NCI-H146 treated with DMSO at 0.1 percent for 48 hours (cell line): ENCODE measurements at regions not wholly inside any gene's neighbourhood (a gene's known extent, or its start where the extent isn't known, plus 50 kb on each side); places are given as distances from the start of the nearest gene placed in this dataset.

Experiments
- DNase-seq: peaks from one replicate; lab custom pipeline; 2025; ENCODE audit not compliant: unreplicated experiment; lab: John Stamatoyannopoulos, UW

DNA sequence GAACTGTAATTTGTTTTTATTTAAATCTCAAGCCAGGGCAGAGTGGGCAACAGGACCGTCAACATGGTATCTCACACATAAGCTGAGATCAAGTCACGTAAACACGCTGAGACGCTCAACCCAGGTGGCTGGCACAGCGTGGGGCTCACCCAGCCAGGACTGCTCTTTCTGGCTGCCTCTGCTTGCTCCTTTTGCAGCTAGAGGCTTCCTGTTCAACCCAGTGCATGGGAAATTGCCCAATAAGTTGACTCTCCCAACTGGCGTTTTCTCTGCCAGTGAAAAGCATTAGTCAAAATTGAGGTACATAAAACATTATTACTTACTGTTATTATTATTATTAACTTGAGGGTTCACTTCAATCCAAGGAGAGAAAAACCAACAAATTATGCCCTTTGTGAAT, 398.1 kb downstream of the NR2F2 start:
- DNase-seq = no peak

GRCh38 chr15:96732704-96733103, 402.2 kb downstream of the NR2F2 start:
- no peak for DNase-seq

- DNase-seq = no peak
Observed at GRCh38 chr15:96733721-96734120, 403.2 kb downstream of the NR2F2 start.

GRCh38 chr15:96735632-96736240, 405.2 kb downstream of the NR2F2 start:
- no peak for DNase-seq

DNA sequence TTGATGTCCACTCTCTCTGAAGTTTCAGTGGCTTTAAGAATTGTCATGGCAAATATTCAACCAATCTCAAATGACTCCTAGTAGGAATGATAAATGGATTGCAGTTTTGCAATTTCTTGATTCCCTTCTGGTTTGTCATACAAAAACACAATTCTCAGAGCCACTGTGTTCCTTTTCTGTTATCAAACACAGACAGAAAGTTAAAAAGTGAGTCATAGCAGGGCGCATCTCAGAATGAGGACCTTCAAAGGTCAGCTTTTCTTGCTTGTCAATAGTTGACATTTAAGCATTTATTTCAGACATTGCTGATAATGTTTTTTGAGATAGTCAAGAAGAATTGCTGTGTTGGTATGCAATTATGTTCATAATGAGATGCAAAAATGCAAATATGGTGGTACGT, 405.9 kb downstream of the NR2F2 start:
- no peak for DNase-seq

- DNase-seq = no peak
Observed at GRCh38 chr15:96737408-96737807, 406.9 kb downstream of the NR2F2 start.

DNA sequence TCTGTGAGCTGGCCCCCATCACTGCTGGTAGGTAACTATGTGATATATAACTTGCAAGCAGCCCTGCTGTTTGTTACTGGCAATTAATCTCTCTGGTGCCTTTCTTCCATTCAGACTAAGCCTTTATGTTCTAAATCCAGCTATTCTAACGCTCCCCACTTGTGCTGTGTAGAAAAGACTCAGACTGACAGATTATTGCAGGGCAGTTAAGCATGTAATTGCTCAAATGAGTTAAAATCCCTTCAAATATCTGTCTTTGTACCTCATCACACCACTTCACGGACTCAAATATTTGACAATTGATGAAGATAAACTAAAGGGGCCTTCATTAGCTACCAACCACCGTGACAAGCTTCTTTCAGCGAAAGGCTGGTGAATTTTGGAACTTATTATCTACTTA, 416.2 kb downstream of the NR2F2 start:
- no peak for DNase-seq

GRCh38 chr15:96747291-96747690, 416.8 kb downstream of the NR2F2 start:
- DNase-seq = no peak

- DNase-seq = no peak
Observed at GRCh38 chr15:96750361-96750760, 419.9 kb downstream of the NR2F2 start.

DNA sequence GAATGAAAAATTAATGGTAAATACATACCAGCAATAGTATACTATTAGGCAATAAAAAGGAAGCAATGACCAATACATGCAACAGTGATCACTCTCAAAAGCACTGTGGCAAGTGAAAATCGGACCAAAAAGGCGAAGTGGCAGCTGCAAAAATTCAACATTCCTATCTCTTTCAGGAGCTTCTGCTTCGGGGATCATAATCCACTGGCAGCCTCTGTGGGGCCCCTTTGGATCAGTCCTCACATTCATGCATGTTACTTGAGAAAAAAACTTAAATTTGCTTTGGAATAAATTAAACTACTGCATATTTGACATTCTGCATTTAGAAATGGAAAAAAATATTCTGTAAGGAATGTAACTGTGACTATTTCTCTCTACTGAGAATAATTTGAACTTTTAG, 425.6 kb downstream of the NR2F2 start:
- DNase-seq = no peak

DNA sequence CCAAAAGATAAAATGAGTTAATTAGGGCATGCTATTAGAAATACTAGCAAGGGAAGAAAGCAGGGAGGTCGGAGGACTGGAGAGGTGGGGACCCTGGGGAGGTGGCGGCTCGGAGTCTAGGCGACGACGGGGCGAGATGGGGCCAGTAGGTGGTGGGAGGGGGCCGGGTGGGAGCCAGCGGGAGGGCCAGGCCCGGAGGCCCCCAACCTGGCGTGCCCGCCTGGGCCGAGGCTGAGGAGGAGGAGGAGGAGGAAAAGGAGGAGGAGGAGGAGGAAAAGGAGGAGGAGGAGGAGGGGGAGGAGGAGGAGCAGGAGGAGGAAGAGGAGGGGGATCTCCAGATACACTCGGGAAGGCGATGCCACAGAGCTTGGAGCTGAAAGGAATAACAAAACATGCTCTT, 426.2 kb downstream of the NR2F2 start:
- DNase-seq = no peak

- no peak for DNase-seq
Observed at GRCh38 chr15:96762566-96762965, 432.1 kb downstream of the NR2F2 start.

DNA sequence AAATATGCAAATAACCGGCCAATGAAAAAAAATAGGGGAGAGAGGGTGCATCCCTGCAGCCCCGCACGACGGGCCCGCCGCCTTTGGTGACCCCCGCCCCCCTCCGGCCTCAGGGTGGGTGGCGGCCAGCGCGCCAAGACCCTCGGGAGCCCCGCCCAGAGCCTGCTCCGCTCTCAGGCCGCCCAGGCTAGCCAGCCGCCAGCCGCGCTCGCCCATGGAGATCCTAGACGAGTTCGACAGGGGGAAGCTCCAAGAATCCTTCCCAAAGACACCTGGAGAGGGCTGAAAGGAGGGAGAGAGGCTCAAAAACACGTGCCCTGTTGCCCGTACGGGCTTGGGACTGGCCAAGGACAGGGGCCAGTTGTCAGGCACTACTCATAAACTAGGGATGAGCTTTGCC, 434.0 kb downstream of the NR2F2 start:
- no peak for DNase-seq

- DNase-seq = no peak
Observed at GRCh38 chr15:96764946-96765345, 434.4 kb downstream of the NR2F2 start.

GRCh38 chr15:96766366-96766765, 435.9 kb downstream of the NR2F2 start:
- DNase-seq = no peak

- no peak for DNase-seq
Observed at GRCh38 chr15:96767703-96768434, 437.4 kb downstream of the NR2F2 start.

- no peak for DNase-seq
Observed at GRCh38 chr15:96768435-96768789, 437.9 kb downstream of the NR2F2 start.

- no peak for DNase-seq
Observed at GRCh38 chr15:96771035-96771434, 440.5 kb downstream of the NR2F2 start.

DNA sequence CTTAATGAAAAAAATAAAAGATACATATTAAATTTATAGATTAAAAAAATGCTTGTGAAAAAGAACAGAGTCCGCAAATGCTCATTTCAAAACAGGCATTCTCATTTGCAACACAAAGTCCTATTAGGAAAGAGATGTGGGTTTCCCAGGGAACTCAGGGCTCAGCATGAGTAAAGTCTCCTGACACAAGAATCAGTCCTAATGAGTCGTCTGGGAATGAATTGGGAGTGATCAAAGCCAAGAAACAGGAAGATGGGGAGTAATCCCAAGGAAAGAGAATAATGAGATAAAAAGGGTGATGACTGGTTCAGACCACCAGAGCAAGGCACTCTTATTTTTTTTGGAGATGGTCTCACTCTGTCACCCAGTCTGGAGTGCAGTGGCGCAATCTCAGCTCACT, 443.7 kb downstream of the NR2F2 start:
- DNase-seq = no peak

GRCh38 chr15:96783746-96784145, 453.2 kb downstream of the NR2F2 start:
- DNase-seq = no peak

GRCh38 chr15:96790004-96790403, 459.5 kb downstream of the NR2F2 start:
- no peak for DNase-seq

DNA sequence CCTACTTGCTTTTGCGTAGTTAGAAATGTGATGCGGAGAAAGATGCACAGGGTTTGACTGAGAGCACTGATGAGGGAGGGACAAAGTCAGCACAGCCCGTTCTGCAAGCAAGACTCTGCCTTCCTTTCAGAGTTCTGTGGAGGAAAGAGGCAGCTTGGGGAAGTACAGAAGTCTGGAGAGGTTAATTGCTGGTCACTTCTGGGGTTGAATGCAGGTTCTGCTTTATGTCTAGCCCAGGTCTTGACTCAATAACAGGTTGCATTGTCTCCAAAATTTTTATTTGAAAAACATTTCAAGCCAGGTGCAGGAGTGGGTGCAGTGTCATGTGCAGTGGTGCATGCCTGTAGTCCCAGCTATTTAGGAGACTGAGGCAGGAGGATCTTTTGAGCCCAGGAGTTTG, 461.7 kb downstream of the NR2F2 start:
- DNase-seq = no peak

DNA sequence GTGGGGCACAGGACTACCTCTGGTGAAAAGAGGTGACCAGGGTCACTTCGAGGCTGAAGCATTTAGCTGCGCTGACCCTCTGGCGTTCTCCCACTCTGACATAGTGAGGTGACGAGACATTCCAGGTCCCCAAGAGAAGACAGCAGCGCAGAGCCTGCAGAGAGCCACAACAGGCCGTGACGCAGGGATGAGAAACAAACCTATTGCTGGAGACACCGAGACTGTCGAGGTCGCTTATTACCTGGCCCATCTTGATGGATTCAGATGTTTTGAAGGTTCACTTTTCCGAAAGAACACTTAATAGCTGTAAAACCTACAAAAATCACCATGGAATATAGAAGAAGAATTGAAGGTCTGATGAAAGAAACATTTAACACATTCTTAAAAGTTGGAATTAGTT, 466.3 kb downstream of the NR2F2 start:
- DNase-seq = no peak
